HepG2 (cell line): ENCODE measurements at regions not wholly inside any gene's neighbourhood (a gene's known extent, or its start where the extent isn't known, plus 50 kb on each side); places are given as distances from the start of the nearest gene placed in this dataset.

Experiments
- ATAC-seq: fragments of 200-7000 bp; cut with Tn5 transposase; 3 replicates; pipeline ENCODE4 v1.9.1; 2020; ENCODE audit warnings: mild to moderate bottlenecking, moderate library complexity
- BruUV-seq: library from RNA; stranded (reverse); fragments of 400-500 nt; replicated peaks from 2 replicates; lab custom pipeline; 2021; lab: Mats Ljungman, UMichigan
- CTCF ChIA-PET: fragments of 300-600 bp; formaldehyde crosslinking; extraction: SDS; loops from one replicate; lab custom pipeline; 2021; ENCODE audit warnings: low total read pairs, inconsistent platforms, low intra/inter-chr PET ratio; lab: Yijun Ruan, JAX
- POLR2A ChIA-PET: fragments of 350-600 bp; sonication (Branson Sonifier 250); formaldehyde crosslinking; loops from one replicate; lab custom pipeline; 2020; ENCODE audit warnings: antibody characterized with exemption, inconsistent platforms; lab: Yijun Ruan, JAX
- DNase-seq: peaks from one replicate; pipeline ENCODE4 v3.0.0-alpha.2; 2015; ENCODE audit warnings: low spot score
- FAIRE-seq: peaks from 3 replicates; lab custom pipeline; 2011; peaks lifted over from hg19 to GRCh38; lab: Jason Lieb, UNC
- H2AFZ ChIP-seq: one replicate; pipeline ENCODE4 v1.6.1; 2011; ENCODE audit warnings: low read length, inconsistent platforms
- H3K27ac ChIP-seq: fragments of 300-600 bp; 3 replicates; pipeline ENCODE4 v1.8.0; 2011; ENCODE audit warnings: mixed run types, mild to moderate bottlenecking, mixed read lengths, low read length, inconsistent platforms; ENCODE audit not compliant: insufficient read depth; ENCODE audit errors: extremely low read length
- H3K27me3 ChIP-seq, 2 experiments: fragments of 200-600 bp in 1 of 2; 2 replicates in 1 of 2; 3 replicates in 1 of 2; pipeline versions ENCODE4 v1.6.0 to v1.8.0; 2011; ENCODE audit warnings: low read length in 2 of 2, mild to moderate bottlenecking in 2 of 2, moderate library complexity in 2 of 2, inconsistent platforms in 1 of 2; ENCODE audit not compliant: insufficient read depth in 2 of 2, control insufficient read depth in 1 of 2
- H3K36me3 ChIP-seq, 2 experiments: fragments of 200-600 bp in 1 of 2; replicated peaks in 1 of 2; 2 replicates in 1 of 2; 3 replicates in 1 of 2; pipeline versions ENCODE4 v1.5.1 to v1.8.0; 2011; ENCODE audit warnings: low read length in 2 of 2, inconsistent platforms in 1 of 2; ENCODE audit not compliant: insufficient read depth in 2 of 2, control insufficient read depth in 1 of 2
- H3K4me1 ChIP-seq: 2 replicates; pipeline ENCODE4 v1.5.1; 2012; ENCODE audit warnings: low read length, inconsistent platforms; ENCODE audit not compliant: insufficient read depth
- H3K4me2 ChIP-seq: 2 replicates; pipeline ENCODE4 v1.6.0; 2011; ENCODE audit warnings: low read depth, low read length, inconsistent platforms
- H3K4me3 ChIP-seq, 3 experiments: fragments of 200-600 bp in 1 of 3; sonication (generic), shearing (Covaris generic) in 1 of 3; replicated peaks in 1 of 3; 2 replicates each; pipeline ENCODE4 v1.5.1; 2011 to 2016; ENCODE audit warnings: low read length in 3 of 3, inconsistent platforms in 2 of 3, low read depth in 2 of 3, mild to moderate bottlenecking in 2 of 3, control low read depth in 1 of 3, mixed read lengths in 1 of 3; ENCODE audit not compliant: insufficient read depth in 1 of 3
- H3K79me2 ChIP-seq: one replicate; pipeline ENCODE4 v1.6.1; 2011; ENCODE audit warnings: low read length, inconsistent platforms; ENCODE audit not compliant: insufficient read depth
- H3K9ac ChIP-seq: 2 replicates; pipeline ENCODE4 v1.6.0; 2011; ENCODE audit warnings: mild to moderate bottlenecking, low read depth, low read length, inconsistent platforms; ENCODE audit not compliant: insufficient read depth
- H3K9me3 ChIP-seq: 2 replicates; pipeline ENCODE4 v1.5.1; 2012; ENCODE audit warnings: mild to moderate bottlenecking, low read length
- H4K20me1 ChIP-seq: 2 replicates; pipeline ENCODE4 v1.6.0; 2011; ENCODE audit warnings: inconsistent platforms, mild to moderate bottlenecking, low read length, moderate library complexity; ENCODE audit not compliant: insufficient read depth
- ELF3 ChIP-seq: IDR thresholded peaks from 2 replicates; pipeline ENCODE4 v1.6.1; 2016; ENCODE audit warnings: missing genetic modification reagents, missing compliant biosample characterization
- ETV5 ChIP-seq: IDR thresholded peaks from 2 replicates; pipeline ENCODE4 v1.6.1; 2018; ENCODE audit warnings: missing biosample characterization, missing genetic modification reagents, inconsistent platforms, borderline replicate concordance
- FOXM1 ChIP-seq: sonication (generic); formaldehyde crosslinking; IDR thresholded peaks from 2 replicates; pipeline ENCODE4 v1.5.0; 2020; ENCODE audit warnings: missing genetic modification reagents
- GMEB1 ChIP-seq: sonication (generic); formaldehyde crosslinking; IDR thresholded peaks from 2 replicates; pipeline ENCODE4 v1.5.1; 2020; ENCODE audit warnings: missing genetic modification reagents, mild to moderate bottlenecking, borderline replicate concordance
- HOMEZ ChIP-seq: IDR thresholded peaks from 2 replicates; pipeline ENCODE4 v1.6.1; 2016; ENCODE audit warnings: low read depth
- IRF2 ChIP-seq: IDR thresholded peaks from 2 replicates; pipeline ENCODE4 v1.6.1; 2018; ENCODE audit warnings: missing genetic modification reagents, missing compliant biosample characterization
- JARID2 ChIP-seq: sonication (generic); formaldehyde crosslinking; IDR thresholded peaks from 2 replicates; pipeline ENCODE4 v1.8.1; 2023; ENCODE audit warnings: missing genetic modification reagents, inconsistent platforms; ENCODE audit not compliant: insufficient replicate concordance
- MED1 ChIP-seq: sonication (generic); formaldehyde crosslinking; IDR thresholded peaks from 2 replicates; pipeline ENCODE4 v1.4.0; 2020; ENCODE audit warnings: missing genetic modification reagents
- MED8 ChIP-seq: sonication (generic); formaldehyde crosslinking; IDR thresholded peaks from 2 replicates; pipeline ENCODE4 v1.8.1; 2023; ENCODE audit warnings: mild to moderate bottlenecking, missing genetic modification reagents; ENCODE audit not compliant: insufficient replicate concordance
- NBN ChIP-seq: fragments of 450-650 bp; conservative IDR thresholded peaks from 2 replicates; pipeline ENCODE4 v1.6.1; 2017
- NPAS2 ChIP-seq: sonication (generic); formaldehyde crosslinking; IDR thresholded peaks from 2 replicates; pipeline ENCODE4 v1.8.0; 2022; ENCODE audit warnings: mild to moderate bottlenecking, missing genetic modification reagents, borderline replicate concordance
- NR2F6 ChIP-seq, 2 experiments: IDR thresholded peaks; 2 replicates each; pipeline ENCODE4 v1.6.1; 2016; ENCODE audit warnings: antibody characterized with exemption in 1 of 2, mild to moderate bottlenecking in 1 of 2
- POLR2AphosphoS5 ChIP-seq: IDR thresholded peaks from 2 replicates; pipeline ENCODE4 v1.6.1; 2012; ENCODE audit warnings: low read depth, low read length
- SNAPC5 ChIP-seq: sonication (generic); formaldehyde crosslinking; IDR thresholded peaks from 2 replicates; pipeline ENCODE4 v1.8.1; 2023; ENCODE audit warnings: mild to moderate bottlenecking, missing genetic modification reagents, borderline replicate concordance
- ZBTB20 ChIP-seq: sonication (generic); formaldehyde crosslinking; IDR thresholded peaks from 2 replicates; pipeline ENCODE4 v1.8.1; 2023; ENCODE audit warnings: missing genetic modification reagents, low read depth, mild to moderate bottlenecking, borderline replicate concordance
- ZBTB42 ChIP-seq: sonication (generic); formaldehyde crosslinking; IDR thresholded peaks from 2 replicates; pipeline ENCODE4 v1.5.0; 2020; ENCODE audit warnings: mild to moderate bottlenecking, missing genetic modification reagents
- ZNF12 ChIP-seq: sonication (generic); formaldehyde crosslinking; IDR thresholded peaks from 2 replicates; pipeline ENCODE4 v1.5.0; 2020; ENCODE audit warnings: missing genetic modification reagents
- ZNF280D ChIP-seq: sonication (generic); formaldehyde crosslinking; IDR thresholded peaks from 2 replicates; pipeline ENCODE4 v1.5.1; 2020; ENCODE audit warnings: mild to moderate bottlenecking, missing genetic modification reagents
- ZNF317 ChIP-seq: sonication (generic); formaldehyde crosslinking; IDR thresholded peaks from 2 replicates; pipeline ENCODE4 v1.5.0; 2020; ENCODE audit warnings: mild to moderate bottlenecking, missing genetic modification reagents
- WGBS: methylation state at CpG from one replicate; pipeline ENCODE4 v1.1.6; 2017; ENCODE audit warnings: low lambda C conversion rate; 5-methylcytosine and 5-hydroxymethylcytosine counted together
- in situ Hi-C: cut with HindIII; loops from 2 replicates; pipeline ENCODE4 v1.10.0; 2017; ENCODE audit warnings: low pct_unique_long_range_greater_than_20kb; ENCODE audit not compliant: extremely low pct_ligation_motif_present
- intact Hi-C: fragments of 100-400 bp; cut with micrococcal nuclease; formaldehyde crosslinking; loops from one replicate; pipeline ENCODE4 v1.10.0; 2022; ENCODE audit not compliant: unreplicated experiment

- peak; percentile 41; the same call in 1 of the 2 replicates for TF ChIP-seq ZNF12
- TF ChIP-seq NBN: no peak
- TF ChIP-seq ETV5 (CRISPR knock-in tag): peak; percentile 78; the same call in 1 of the 2 replicates
- no peak for TF ChIP-seq GMEB1 (CRISPR knock-in tag)
- TF ChIP-seq JARID2 (CRISPR knock-in tag): no peak
- TF ChIP-seq MED1 (CRISPR knock-in tag): peak; percentile 85
- TF ChIP-seq ELF3: peak; percentile 63; the same call in 1 of the 2 replicates
- TF ChIP-seq IRF2 (CRISPR knock-in tag): peak; percentile 63
- no peak for TF ChIP-seq ZNF280D (CRISPR knock-in tag)
Measured at GRCh38 chr17:13410874-13411273, 190.9 kb downstream of the HS3ST3A1 start (continued).

- Histone ChIP-seq H3K36me3 (no peaks in the 10 kb centered on the region), H3K4me2 (no peak overlapping the region; the same call in 1 of the 2 replicates), H4K20me1 (no peaks in the 10 kb centered on the region), H3K4me3 (no peak overlapping the region), H2AFZ (no peak overlapping the region), H3K9me3 (no peaks in the 10 kb centered on the region), H3K9ac (no peak overlapping the region), H3K27me3 (no peaks in the 10 kb centered on the region), H3K79me2 (no peaks in the 10 kb centered on the region), H3K4me1 (peaks cover 69% of the 10 kb centered on the region), H3K27ac (peak overlapping the region; percentile 50)
- ChIA-PET CTCF (no interaction called here), POLR2A (no interaction called here)
- BruUV-seq: no TSS peak
- WGBS: 22% methylated on average over 3 of the region's 3 CpGs
- ATAC-seq: peak; percentile 41; the same call in 2 of the 3 replicates
- intact Hi-C loops (loop anchor here (10.0 kb wide), 1 partner anchor 185 kb away; no protein-coding TSS in a partner anchor), in situ Hi-C loops (no loop called here)
- DNase-seq: no peak
- FAIRE-seq: no peak
- TF ChIP-seq NR2F6 (IDR thresholded peaks at IDR 0.05): no peak
- TF ChIP-seq NR2F6 (CRISPR knock-in tag; IDR thresholded peaks at IDR 0.05): no peak
- no peak for TF ChIP-seq ZBTB20
- TF ChIP-seq FOXM1 (CRISPR knock-in tag): no peak
- TF ChIP-seq ZNF317 (CRISPR knock-in tag): 0 out of 2 replicates have a peak, but pooled peaks have one; percentile 45
- no peak for TF ChIP-seq NPAS2
- TF ChIP-seq ZBTB42 (CRISPR knock-in tag): no peak
- no peak for TF ChIP-seq POLR2AphosphoS5
- TF ChIP-seq SNAPC5 (CRISPR knock-in tag): no peak
- no peak for TF ChIP-seq HOMEZ (CRISPR knock-in tag)
- no peak for TF ChIP-seq MED8 (CRISPR knock-in tag)
Measured at GRCh38 chr17:13410214-13410613, 191.5 kb downstream of the HS3ST3A1 start.
